ENCODE measurements at regions not wholly inside any gene's neighbourhood (a gene's known extent, or its start where the extent isn't known, plus 50 kb on each side); places are given as distances from the start of the nearest gene placed in this dataset.

DNA sequence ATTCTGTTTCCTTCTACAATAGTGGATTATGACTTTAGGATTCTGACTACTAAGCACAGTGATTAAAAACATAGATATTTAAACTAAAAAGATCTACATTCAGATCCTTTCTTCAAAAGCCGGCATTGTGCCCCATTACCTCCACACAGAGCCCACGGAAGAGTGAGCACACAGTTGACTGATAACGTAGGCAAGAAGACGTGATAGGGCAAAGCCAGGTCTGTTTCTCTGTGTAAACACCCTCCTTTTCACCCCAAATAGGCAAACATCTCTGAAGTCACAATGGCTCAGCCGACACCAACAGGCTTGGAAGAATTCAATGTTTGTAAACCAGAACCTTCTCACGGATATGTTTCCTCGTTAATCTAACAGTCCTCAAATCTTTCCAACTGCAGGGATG, 302.9 kb downstream of the CMPK2 start:
- TF ChIP-seq, protein P1, sequence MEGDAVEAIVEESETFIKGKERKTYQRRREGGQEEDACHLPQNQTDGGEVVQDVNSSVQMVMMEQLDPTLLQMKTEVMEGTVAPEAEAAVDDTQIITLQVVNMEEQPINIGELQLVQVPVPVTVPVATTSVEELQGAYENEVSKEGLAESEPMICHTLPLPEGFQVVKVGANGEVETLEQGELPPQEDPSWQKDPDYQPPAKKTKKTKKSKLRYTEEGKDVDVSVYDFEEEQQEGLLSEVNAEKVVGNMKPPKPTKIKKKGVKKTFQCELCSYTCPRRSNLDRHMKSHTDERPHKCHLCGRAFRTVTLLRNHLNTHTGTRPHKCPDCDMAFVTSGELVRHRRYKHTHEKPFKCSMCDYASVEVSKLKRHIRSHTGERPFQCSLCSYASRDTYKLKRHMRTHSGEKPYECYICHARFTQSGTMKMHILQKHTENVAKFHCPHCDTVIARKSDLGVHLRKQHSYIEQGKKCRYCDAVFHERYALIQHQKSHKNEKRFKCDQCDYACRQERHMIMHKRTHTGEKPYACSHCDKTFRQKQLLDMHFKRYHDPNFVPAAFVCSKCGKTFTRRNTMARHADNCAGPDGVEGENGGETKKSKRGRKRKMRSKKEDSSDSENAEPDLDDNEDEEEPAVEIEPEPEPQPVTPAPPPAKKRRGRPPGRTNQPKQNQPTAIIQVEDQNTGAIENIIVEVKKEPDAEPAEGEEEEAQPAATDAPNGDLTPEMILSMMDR (IDR thresholded peaks at IDR 0.05; ENCODE audit: poor library complexity, severe bottlenecking): no peak
- no peak for TF ChIP-seq EZH2 (IDR thresholded peaks at IDR 0.05; ENCODE audit: borderline replicate concordance, insufficient read depth, low read length, poor library complexity, severe bottlenecking)
- TF ChIP-seq MXI1 (conservative IDR thresholded peaks at IDR 0.05; ENCODE audit: poor library complexity, severe bottlenecking): no peak
- no peak for TF ChIP-seq EP300 (conservative IDR thresholded peaks at IDR 0.05; ENCODE audit: poor library complexity, severe bottlenecking)
- no peak for TF ChIP-seq POLR2AphosphoS5 (IDR thresholded peaks at IDR 0.05)
- TF ChIP-seq, protein P2, sequence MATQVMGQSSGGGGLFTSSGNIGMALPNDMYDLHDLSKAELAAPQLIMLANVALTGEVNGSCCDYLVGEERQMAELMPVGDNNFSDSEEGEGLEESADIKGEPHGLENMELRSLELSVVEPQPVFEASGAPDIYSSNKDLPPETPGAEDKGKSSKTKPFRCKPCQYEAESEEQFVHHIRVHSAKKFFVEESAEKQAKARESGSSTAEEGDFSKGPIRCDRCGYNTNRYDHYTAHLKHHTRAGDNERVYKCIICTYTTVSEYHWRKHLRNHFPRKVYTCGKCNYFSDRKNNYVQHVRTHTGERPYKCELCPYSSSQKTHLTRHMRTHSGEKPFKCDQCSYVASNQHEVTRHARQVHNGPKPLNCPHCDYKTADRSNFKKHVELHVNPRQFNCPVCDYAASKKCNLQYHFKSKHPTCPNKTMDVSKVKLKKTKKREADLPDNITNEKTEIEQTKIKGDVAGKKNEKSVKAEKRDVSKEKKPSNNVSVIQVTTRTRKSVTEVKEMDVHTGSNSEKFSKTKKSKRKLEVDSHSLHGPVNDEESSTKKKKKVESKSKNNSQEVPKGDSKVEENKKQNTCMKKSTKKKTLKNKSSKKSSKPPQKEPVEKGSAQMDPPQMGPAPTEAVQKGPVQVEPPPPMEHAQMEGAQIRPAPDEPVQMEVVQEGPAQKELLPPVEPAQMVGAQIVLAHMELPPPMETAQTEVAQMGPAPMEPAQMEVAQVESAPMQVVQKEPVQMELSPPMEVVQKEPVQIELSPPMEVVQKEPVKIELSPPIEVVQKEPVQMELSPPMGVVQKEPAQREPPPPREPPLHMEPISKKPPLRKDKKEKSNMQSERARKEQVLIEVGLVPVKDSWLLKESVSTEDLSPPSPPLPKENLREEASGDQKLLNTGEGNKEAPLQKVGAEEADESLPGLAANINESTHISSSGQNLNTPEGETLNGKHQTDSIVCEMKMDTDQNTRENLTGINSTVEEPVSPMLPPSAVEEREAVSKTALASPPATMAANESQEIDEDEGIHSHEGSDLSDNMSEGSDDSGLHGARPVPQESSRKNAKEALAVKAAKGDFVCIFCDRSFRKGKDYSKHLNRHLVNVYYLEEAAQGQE (IDR thresholded peaks at IDR 0.05; ENCODE audit: borderline replicate concordance): no peak
- no peak for TF ChIP-seq TAF1 (IDR thresholded peaks at IDR 0.05; ENCODE audit: low read depth)
- no peak for TF ChIP-seq SMC3 (conservative IDR thresholded peaks at IDR 0.05; ENCODE audit: poor library complexity)

All from neural cell (in vitro differentiated cells).